ENCODE measurements at regions not wholly inside any gene's neighbourhood (a gene's known extent, or its start where the extent isn't known, plus 50 kb on each side); places are given as distances from the start of the nearest gene placed in this dataset.

GRCh38 chr5:51194671-51195070 lies 188.6 kb upstream of the ISL1 start:
- Mint-ChIP-seq H3K4me3 (no peak overlapping the region), H3K27me3 (ENCODE audit: insufficient read depth, low read depth, poor library complexity) (no peaks in the 10 kb centered on the region), H3K27ac (no peak overlapping the region), H3K4me1 (peaks cover 5% of the 10 kb centered on the region), H3K36me3 (ENCODE audit: low read depth) (no peaks in the 10 kb centered on the region), H3K9me3 (no peaks in the 10 kb centered on the region)
- Histone ChIP-seq H3K4me1 (ENCODE audit: insufficient read depth) (no peaks in the 10 kb centered on the region), H3K36me3 (ENCODE audit: insufficient read depth) (no peaks in the 10 kb centered on the region), H3K27me3 (ENCODE audit: insufficient read depth) (no peaks in the 10 kb centered on the region), H3K4me2 (no peak overlapping the region), H3K27ac (ENCODE audit: low read depth) (no peak overlapping the region), H4K20me1 (replicated peaks; ENCODE audit: insufficient read depth) (no peaks in the 10 kb centered on the region), H3K9me2 (ENCODE audit: insufficient read depth) (no peaks in the 10 kb centered on the region), H3K4me3 (no peak overlapping the region), H2AFZ (no peak overlapping the region), H3K79me2 (replicated peaks; ENCODE audit: insufficient read depth) (no peaks in the 10 kb centered on the region), H3F3A (replicated peaks; ENCODE audit: low read depth) (no peaks in the 10 kb centered on the region)
- ATAC-seq (no peak), DNase-seq (ENCODE audit: low spot score) (no peak)
- no peak for TF ChIP-seq ZNF462 (CRISPR knock-in tag; IDR thresholded peaks at IDR 0.05)
- TF ChIP-seq ZNF331 (CRISPR knock-in tag; IDR thresholded peaks at IDR 0.05; ENCODE audit: low read depth) = no peak
- TF ChIP-seq REST (IDR thresholded peaks at IDR 0.05; ENCODE audit: unreplicated experiment) = no peak
- TF ChIP-seq POLR2AphosphoS5 (IDR thresholded peaks at IDR 0.05; ENCODE audit: low read depth) = no peak
- no peak for TF ChIP-seq JUNB (IDR thresholded peaks at IDR 0.05; ENCODE audit: unreplicated experiment)
- no peak for TF ChIP-seq ETS1 (IDR thresholded peaks at IDR 0.05)
- TF ChIP-seq EZH2 (IDR thresholded peaks at IDR 0.05; ENCODE audit: low read depth, unreplicated experiment) = no peak
- no peak for TF ChIP-seq NANOG (IDR thresholded peaks at IDR 0.05; ENCODE audit: borderline replicate concordance)
- TF ChIP-seq EZH2phosphoT487 (IDR thresholded peaks at IDR 0.05; ENCODE audit: unreplicated experiment) = no peak

All from GM23338 (cell line).